Cardiac muscle cell (in vitro differentiated cells and primary cell): ENCODE measurements at regions not wholly inside any gene's neighbourhood (a gene's known extent, or its start where the extent isn't known, plus 50 kb on each side); places are given as distances from the start of the nearest gene placed in this dataset.

ENCODE experiments used
- DNase-seq, 2 donors: peaks; one replicate each; pipeline versions ENCODE4 v3.0.0 to v3.0.0-alpha.2; 2010 to 2017; ENCODE audit warnings: low read depth in 1 of 2, low spot score in 1 of 2
- H3K27ac ChIP-seq: fragments of 200-600 bp; sonication (generic); 2 replicates; pipeline ENCODE4 v1.5.1; 2016
- H3K27me3 ChIP-seq: fragments of 200-600 bp; sonication (generic); 2 replicates; pipeline ENCODE4 v1.6.0; 2016; ENCODE audit warnings: control low read depth
- H3K36me3 ChIP-seq: fragments of 200-600 bp; sonication (generic); 2 replicates; pipeline ENCODE4 v1.5.1; 2016; ENCODE audit warnings: control low read depth
- H3K4me1 ChIP-seq: fragments of 200-600 bp; sonication (generic); 2 replicates; pipeline ENCODE4 v1.8.1; 2017; ENCODE audit warnings: low read depth, mild to moderate bottlenecking, mixed run types
- H3K4me3 ChIP-seq: fragments of 200-600 bp; sonication (generic); 2 replicates; pipeline ENCODE4 v1.5.1; 2016; ENCODE audit warnings: mild to moderate bottlenecking
- H3K9me3 ChIP-seq: fragments of 200-600 bp; sonication (generic); 2 replicates; pipeline ENCODE4 v1.5.1; 2017; ENCODE audit warnings: low read depth, mild to moderate bottlenecking, control low read depth
- CTCF ChIP-seq: IDR thresholded peaks from 2 replicates; pipeline ENCODE4 v1.5.1; 2012; ENCODE audit warnings: low read depth, mild to moderate bottlenecking, low read length

- H3K27me3 ChIP-seq, result no peaks in the 10 kb centered on the region
- no peak overlapping the region for H3K4me3 ChIP-seq
- no peaks in the 10 kb centered on the region for H3K9me3 ChIP-seq
- H3K4me1 ChIP-seq, result peaks cover 11% of the 10 kb centered on the region
- no peak for TF ChIP-seq CTCF
- H3K36me3 ChIP-seq, result no peaks in the 10 kb centered on the region
- DNase-seq, result no peak
- H3K27ac ChIP-seq, result no peak overlapping the region
These were observed 344.8 kb upstream of the GRM7 start for GRCh38 chr3:6516143-6516542.

DNA sequence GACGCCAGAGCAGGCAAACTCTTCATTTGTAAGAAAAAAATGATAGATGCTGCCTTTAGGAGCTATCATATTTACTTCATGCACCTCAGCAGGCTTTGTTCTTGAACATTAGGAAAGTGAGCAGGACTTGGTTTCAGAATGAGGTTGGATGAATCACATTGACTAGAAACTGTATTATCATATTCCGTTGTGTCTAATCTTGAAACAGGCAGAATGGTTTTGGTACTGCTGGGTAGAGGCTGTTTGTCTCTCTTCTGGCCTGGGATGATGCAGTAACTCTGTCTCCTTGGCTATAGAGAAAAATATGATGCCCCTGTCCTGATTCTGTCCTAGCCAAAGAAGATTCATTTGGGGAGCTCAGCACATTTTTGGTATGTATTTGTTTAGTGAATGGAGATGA is 344.2 kb upstream of the GRM7 start:
- Histone ChIP-seq H3K27me3 (no peaks in the 10 kb centered on the region), H3K9me3 (no peaks in the 10 kb centered on the region), H3K27ac (no peak overlapping the region), H3K36me3 (no peaks in the 10 kb centered on the region), H3K4me3 (no peak overlapping the region), H3K4me1 (peaks cover 12% of the 10 kb centered on the region)
- no peak for DNase-seq
- no peak for TF ChIP-seq CTCF

DNA sequence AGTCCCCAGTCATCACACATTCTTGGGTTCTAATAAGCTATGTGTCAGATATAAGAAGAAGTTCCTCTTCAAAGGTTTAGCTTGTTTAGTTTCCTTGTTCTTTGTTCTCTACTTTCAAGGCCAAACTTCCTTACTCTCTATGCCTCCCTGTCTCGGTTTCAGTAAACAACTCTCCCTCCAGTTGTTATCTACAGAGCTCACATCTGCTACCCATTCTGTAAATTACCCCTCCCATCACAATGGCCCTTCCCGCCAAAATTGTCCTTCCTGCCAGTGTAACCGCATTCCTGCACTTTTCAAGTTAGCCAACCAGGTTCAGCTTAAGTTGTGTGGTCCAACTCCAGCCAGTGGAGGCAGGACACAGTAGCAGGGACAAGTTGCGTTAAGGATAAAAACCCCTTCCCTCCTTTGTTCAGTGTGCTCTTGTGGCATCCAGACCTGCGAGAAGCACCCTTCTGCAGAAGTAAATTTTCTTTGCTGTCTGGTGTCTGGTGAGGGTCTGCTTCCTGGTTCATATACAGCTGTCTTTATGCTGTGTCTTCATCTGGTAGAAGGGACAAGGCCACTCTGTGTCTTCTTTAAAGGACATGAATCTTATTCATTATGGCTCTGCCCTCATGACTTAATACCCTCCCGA is 342.1 kb upstream of the GRM7 start:
- Histone ChIP-seq H3K4me1 (peaks cover 19% of the 10 kb centered on the region), H3K9me3 (no peaks in the 10 kb centered on the region), H3K27me3 (no peaks in the 10 kb centered on the region), H3K36me3 (no peaks in the 10 kb centered on the region), H3K4me3 (no peak overlapping the region), H3K27ac (no peak overlapping the region)
- no peak for DNase-seq
- TF ChIP-seq CTCF, result no peak

GRCh38 chr3:6521369-6522113 is 339.4 kb upstream of the GRM7 start:
- Histone ChIP-seq H3K9me3 (no peaks in the 10 kb centered on the region), H3K27me3 (no peaks in the 10 kb centered on the region), H3K4me1 (peaks cover 21% of the 10 kb centered on the region), H3K36me3 (no peaks in the 10 kb centered on the region), H3K27ac (no peak overlapping the region), H3K4me3 (no peak overlapping the region)
- no peak for TF ChIP-seq CTCF
- no peak for DNase-seq

GRCh38 chr3:6522191-6522590 is 338.7 kb upstream of the GRM7 start:
- no peaks in the 10 kb centered on the region for H3K27me3 ChIP-seq
- H3K4me3 ChIP-seq, result no peak overlapping the region
- no peak for TF ChIP-seq CTCF
- no peak for DNase-seq
- H3K36me3 ChIP-seq, result no peaks in the 10 kb centered on the region
- no peak overlapping the region for H3K27ac ChIP-seq
- H3K4me1 ChIP-seq, result peaks cover 20% of the 10 kb centered on the region
- H3K9me3 ChIP-seq, result no peaks in the 10 kb centered on the region
